SH-SY5Y (cell line): ENCODE measurements at regions not wholly inside any gene's neighbourhood (a gene's known extent, or its start where the extent isn't known, plus 50 kb on each side); places are given as distances from the start of the nearest gene placed in this dataset.

Experiments used
- GATA2 ChIP-seq: IDR thresholded peaks from 2 replicates; pipeline ENCODE4 v1.6.1; 2011; ENCODE audit warnings: mild to moderate bottlenecking, low read depth, low read length
- GATA3 ChIP-seq: IDR thresholded peaks from 2 replicates; pipeline ENCODE4 v1.6.1; 2011; ENCODE audit warnings: low read depth, mild to moderate bottlenecking, low read length, moderate library complexity

DNA sequence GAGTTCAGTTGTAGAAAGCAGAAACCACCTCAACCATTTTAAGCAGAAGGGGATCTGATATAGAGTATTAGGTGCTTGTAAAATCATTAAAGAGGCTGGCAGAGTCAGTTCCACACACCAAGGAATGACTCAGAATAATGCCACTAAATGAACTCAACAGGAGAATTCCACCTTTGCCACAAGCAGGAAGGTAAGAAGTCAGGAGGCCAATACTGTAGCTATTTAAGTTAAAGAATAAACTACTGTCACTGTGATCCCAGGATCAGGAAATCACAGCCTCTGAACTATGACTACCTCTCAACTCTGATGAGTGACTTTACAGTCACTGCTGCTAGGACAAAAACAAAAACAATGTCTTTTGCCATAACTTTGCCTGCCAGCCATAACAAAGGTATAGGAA, 52.5 kb upstream of the PRMT6 start:
- TF ChIP-seq GATA3 (no peak), GATA2 (no peak)

DNA sequence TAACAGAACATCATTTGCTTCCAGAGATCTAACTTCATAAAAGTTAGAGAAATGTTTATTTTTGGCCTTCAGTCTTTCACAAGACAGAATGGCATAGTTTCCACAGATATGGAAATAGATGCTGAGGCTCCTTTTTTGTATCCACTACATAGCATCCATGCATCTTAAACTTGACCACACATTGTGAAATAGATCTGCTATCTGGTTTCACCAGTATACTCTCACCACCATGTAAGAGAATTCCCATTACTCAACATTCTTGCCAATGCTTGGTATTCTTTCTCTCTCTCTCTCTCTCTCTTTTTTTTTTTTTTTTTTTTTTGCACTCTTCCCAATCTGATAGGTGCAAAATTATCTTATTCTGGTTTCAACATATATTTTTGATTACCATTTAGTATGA, 52.1 kb upstream of the PRMT6 start:
- TF ChIP-seq GATA2 (no peak), GATA3 (no peak)
